Breast epithelium (tissue), 4 donors: ENCODE measurements at regions not wholly inside any gene's neighbourhood (a gene's known extent, or its start where the extent isn't known, plus 50 kb on each side); places are given as distances from the start of the nearest gene placed in this dataset.
"Not testable (repeated sequence)": the region's sequence is repeated elsewhere in the genome, so short reads cannot be mapped to it uniquely, and the experiment has no call there.

ENCODE experiments used
- DNase-seq, 2 donors: peaks; one replicate each; pipeline ENCODE4 v3.0.0-alpha.2; 2019; ENCODE audit warnings: low spot score in 2 of 2
- H3K27ac ChIP-seq, 2 donors: fragments of 200-600 bp; sonication (generic) in 1 of 2; one replicate each; pipeline ENCODE4 v1.5.1; 2016 to 2019; ENCODE audit warnings: mild to moderate bottlenecking in 1 of 2
- H3K27me3 ChIP-seq, 2 donors: fragments of 200-600 bp; sonication (generic) in 1 of 2; one replicate each; pipeline versions ENCODE4 v1.5.1 to v1.6.0; 2017 to 2019; ENCODE audit warnings: control low read depth in 1 of 2, mild to moderate bottlenecking in 1 of 2
- H3K36me3 ChIP-seq: fragments of 200-600 bp; one replicate; pipeline ENCODE4 v1.5.1; 2019
- H3K4me1 ChIP-seq, 2 donors: fragments of 200-600 bp; sonication (generic); one replicate each; pipeline ENCODE4 v1.5.1; 2016 to 2019; ENCODE audit warnings: control low read depth in 1 of 2
- H3K4me3 ChIP-seq, 3 donors: fragments of 200-600 bp; sonication (generic); 1 replicate in 2 of 3; 2 replicates in 1 of 3; pipeline ENCODE4 v1.5.1; 2016 to 2019; ENCODE audit warnings: mild to moderate bottlenecking in 3 of 3, moderate library complexity in 2 of 3
- H3K9me3 ChIP-seq, 2 donors: fragments of 200-600 bp; sonication (generic) in 1 of 2; one replicate each; pipeline ENCODE4 v1.5.1; 2016 to 2019; ENCODE audit warnings: control low read depth in 1 of 2
- POLR2A ChIP-seq: fragments of 450-650 bp; IDR thresholded peaks from one replicate; pipeline ENCODE4 v1.6.1; 2016; ENCODE audit warnings: antibody characterized with exemption, mild to moderate bottlenecking, moderate library complexity
- POLR2AphosphoS5 ChIP-seq, 3 donors: sonication (generic); formaldehyde crosslinking; IDR thresholded peaks; one replicate each; pipeline ENCODE4 v1.6.1; 2017; ENCODE audit warnings: antibody characterized with exemption in 3 of 3
- intact Hi-C: fragments of 100-400 bp; cut with DNase I; formaldehyde crosslinking; loops from one replicate; pipeline ENCODE4 v1.15.1; 2023; ENCODE audit warnings: low total_unique reads
- TF ChIP-seq, protein P1 (sequence below), 3 donors: fragments of 450-650 bp; IDR thresholded peaks; one replicate each; pipeline ENCODE4 v1.5.1; 2016 to 2017; ENCODE audit warnings: antibody characterized with exemption in 3 of 3, mild to moderate bottlenecking in 3 of 3, moderate library complexity in 3 of 3

- Histone ChIP-seq H3K27me3 (no peaks in the 10 kb centered on the region), H3K9me3 (no peaks in the 10 kb centered on the region), H3K27ac (no peak overlapping the region), H3K4me3 (no peak overlapping the region), H3K4me1 (no peaks in the 10 kb centered on the region), H3K36me3 (no peaks in the 10 kb centered on the region)
- intact Hi-C loops: no loop called here
- TF ChIP-seq, protein P1, sequence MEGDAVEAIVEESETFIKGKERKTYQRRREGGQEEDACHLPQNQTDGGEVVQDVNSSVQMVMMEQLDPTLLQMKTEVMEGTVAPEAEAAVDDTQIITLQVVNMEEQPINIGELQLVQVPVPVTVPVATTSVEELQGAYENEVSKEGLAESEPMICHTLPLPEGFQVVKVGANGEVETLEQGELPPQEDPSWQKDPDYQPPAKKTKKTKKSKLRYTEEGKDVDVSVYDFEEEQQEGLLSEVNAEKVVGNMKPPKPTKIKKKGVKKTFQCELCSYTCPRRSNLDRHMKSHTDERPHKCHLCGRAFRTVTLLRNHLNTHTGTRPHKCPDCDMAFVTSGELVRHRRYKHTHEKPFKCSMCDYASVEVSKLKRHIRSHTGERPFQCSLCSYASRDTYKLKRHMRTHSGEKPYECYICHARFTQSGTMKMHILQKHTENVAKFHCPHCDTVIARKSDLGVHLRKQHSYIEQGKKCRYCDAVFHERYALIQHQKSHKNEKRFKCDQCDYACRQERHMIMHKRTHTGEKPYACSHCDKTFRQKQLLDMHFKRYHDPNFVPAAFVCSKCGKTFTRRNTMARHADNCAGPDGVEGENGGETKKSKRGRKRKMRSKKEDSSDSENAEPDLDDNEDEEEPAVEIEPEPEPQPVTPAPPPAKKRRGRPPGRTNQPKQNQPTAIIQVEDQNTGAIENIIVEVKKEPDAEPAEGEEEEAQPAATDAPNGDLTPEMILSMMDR (IDR thresholded peaks at IDR 0.05): no peak
- TF ChIP-seq POLR2A: no peak
- no peak for TF ChIP-seq POLR2AphosphoS5 (IDR thresholded peaks at IDR 0.05)
- DNase-seq: no peak
Observed at GRCh38 chr17:72470121-72470705, 349.4 kb downstream of the SOX9 start.

DNA sequence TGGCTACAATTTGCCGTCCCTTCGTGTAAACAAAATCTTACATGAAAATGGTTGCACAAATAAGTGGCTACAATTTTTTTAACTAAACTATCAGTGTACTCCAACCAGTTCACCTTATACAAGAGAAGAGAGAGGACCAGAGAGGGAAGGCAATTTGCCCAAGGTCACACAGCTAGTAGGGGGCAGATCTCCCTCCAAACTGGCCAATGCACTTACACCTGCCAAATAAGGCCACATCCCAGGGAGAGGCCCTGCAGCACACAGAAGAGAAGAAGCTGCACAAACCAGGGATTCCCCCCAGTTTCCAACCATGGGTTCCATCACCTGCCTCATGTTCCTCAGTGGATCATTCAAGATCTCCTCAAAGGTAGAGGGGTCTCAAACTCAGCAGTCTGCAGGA is 349.9 kb downstream of the SOX9 start:
- no peak for TF ChIP-seq POLR2AphosphoS5 (IDR thresholded peaks at IDR 0.05)
- no peak for TF ChIP-seq POLR2A
- TF ChIP-seq, protein P1 (IDR thresholded peaks at IDR 0.05): no peak
- H3K27me3 ChIP-seq: no peaks in the 10 kb centered on the region
- H3K27ac ChIP-seq: no peak overlapping the region
- intact Hi-C loops: no loop called here
- H3K4me3 ChIP-seq: no peak overlapping the region
- no peaks in the 10 kb centered on the region for H3K4me1 ChIP-seq
- DNase-seq: no peak
- H3K36me3 ChIP-seq: no peaks in the 10 kb centered on the region
- H3K9me3 ChIP-seq: no peaks in the 10 kb centered on the region

DNA sequence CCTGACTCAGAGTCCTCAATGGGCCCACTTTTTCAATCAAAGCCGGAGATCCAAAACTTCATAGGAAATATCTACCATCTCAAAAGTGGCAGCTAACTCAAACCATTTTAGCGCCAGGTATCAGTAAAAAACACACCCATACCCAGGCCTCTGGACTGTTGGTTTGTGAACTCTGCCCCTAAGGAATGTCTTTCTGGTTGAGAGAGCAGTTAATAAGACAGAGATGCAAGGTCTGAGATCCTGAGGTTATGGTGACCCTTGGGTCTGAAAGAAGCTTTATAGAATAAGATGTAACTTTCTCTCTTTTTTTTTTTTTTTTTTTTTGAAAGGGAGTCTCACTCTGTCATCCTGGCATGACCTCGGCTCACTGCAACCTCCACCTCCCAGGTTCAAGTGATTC is 350.5 kb downstream of the SOX9 start:
- no peaks in the 10 kb centered on the region for H3K9me3 ChIP-seq
- no peak overlapping the region for H3K27ac ChIP-seq
- H3K4me3 ChIP-seq: no peak overlapping the region
- no peaks in the 10 kb centered on the region for H3K27me3 ChIP-seq
- H3K36me3 ChIP-seq: no peaks in the 10 kb centered on the region
- TF ChIP-seq, protein P1 (IDR thresholded peaks at IDR 0.05): no peak
- no peak for TF ChIP-seq POLR2A
- TF ChIP-seq POLR2AphosphoS5 (IDR thresholded peaks at IDR 0.05): no peak
- no peaks in the 10 kb centered on the region for H3K4me1 ChIP-seq
- intact Hi-C loops: no loop called here
- DNase-seq: no peak

- H3K4me1 ChIP-seq: no peaks in the 10 kb centered on the region
- intact Hi-C loops: no loop called here
- H3K9me3 ChIP-seq: no peaks in the 10 kb centered on the region
- no peak for DNase-seq
- no peaks in the 10 kb centered on the region for H3K36me3 ChIP-seq
- no peak for TF ChIP-seq POLR2A
- TF ChIP-seq, protein P1 (IDR thresholded peaks at IDR 0.05): no peak
- no peak for TF ChIP-seq POLR2AphosphoS5 (IDR thresholded peaks at IDR 0.05)
- no peaks in the 10 kb centered on the region for H3K27me3 ChIP-seq
- no peak overlapping the region for H3K4me3 ChIP-seq
- H3K27ac ChIP-seq: no peak overlapping the region
Observed at GRCh38 chr17:72472106-72472505, 351.3 kb downstream of the SOX9 start.

- H3K27ac ChIP-seq, H3K4me3 ChIP-seq, H3K36me3 ChIP-seq, DNase-seq, H3K9me3 ChIP-seq, intact Hi-C loops, H3K4me1 ChIP-seq, H3K27me3 ChIP-seq: not testable (repeated sequence)
Observed at GRCh38 chr17:72472853-72473390, 352.1 kb downstream of the SOX9 start.

GRCh38 chr17:72474243-72474642 is 353.4 kb downstream of the SOX9 start:
- no peak for TF ChIP-seq POLR2A
- TF ChIP-seq POLR2AphosphoS5 (IDR thresholded peaks at IDR 0.05): no peak
- TF ChIP-seq, protein P1 (IDR thresholded peaks at IDR 0.05): no peak

More at GRCh38 chr17:72474243-72474642, 353.4 kb downstream of the SOX9 start:
- DNase-seq: no peak
- Histone ChIP-seq H3K27ac (no peak overlapping the region), H3K4me3 (no peak overlapping the region), H3K9me3 (no peaks in the 10 kb centered on the region), H3K27me3 (no peaks in the 10 kb centered on the region), H3K4me1 (no peaks in the 10 kb centered on the region), H3K36me3 (no peaks in the 10 kb centered on the region)
- intact Hi-C loops: no loop called here
